GM12875 (cell line): ENCODE measurements at regions not wholly inside any gene's neighbourhood (a gene's known extent, or its start where the extent isn't known, plus 50 kb on each side); places are given as distances from the start of the nearest gene placed in this dataset.
"Not testable (repeated sequence)": the region's sequence is repeated elsewhere in the genome, so short reads cannot be mapped to it uniquely, and the experiment has no call there.

Source experiments
- H3K4me3 ChIP-seq: one replicate; pipeline ENCODE4 v1.5.1; 2011; ENCODE audit warnings: low read depth, low read length, control low read depth
- CTCF ChIP-seq: IDR thresholded peaks from 2 replicates; pipeline ENCODE4 v1.5.1; 2011; ENCODE audit warnings: low read depth, mild to moderate bottlenecking, control low read depth, inconsistent platforms, low read length, moderate library complexity, borderline replicate concordance; ENCODE audit not compliant: insufficient read depth

GRCh38 chr2:183881978-183882377, 716.4 kb upstream of the ZNF804A start:
- no peak for TF ChIP-seq CTCF
- H3K4me3 ChIP-seq = no peak overlapping the region

- H3K4me3 ChIP-seq = no peak overlapping the region
- no peak for TF ChIP-seq CTCF
These were observed 705.9 kb upstream of the ZNF804A start for GRCh38 chr2:183892315-183892941.

DNA sequence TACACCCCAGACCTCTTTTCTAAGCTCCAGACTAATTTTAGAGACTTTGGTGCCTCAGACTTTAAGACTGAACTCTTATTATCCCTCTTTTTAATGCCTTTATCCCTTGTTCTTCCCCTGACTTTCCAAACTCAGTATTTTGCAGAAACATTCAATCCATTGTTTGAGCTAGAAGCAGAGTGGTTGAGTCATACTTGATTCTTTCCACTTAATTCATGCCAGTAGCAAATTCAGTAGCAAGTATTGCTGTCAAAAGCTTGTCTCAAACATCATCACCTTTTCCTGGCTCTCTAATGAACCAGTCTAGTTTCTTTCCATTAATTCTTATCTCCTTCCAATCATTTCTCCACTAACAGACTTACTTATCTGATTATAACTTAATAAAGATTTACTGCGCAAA, 699.7 kb upstream of the ZNF804A start:
- no peak overlapping the region for H3K4me3 ChIP-seq
- TF ChIP-seq CTCF = no peak

GRCh38 chr2:183901931-183902330, 696.4 kb upstream of the ZNF804A start:
- TF ChIP-seq CTCF = no peak
- H3K4me3 ChIP-seq = no peak overlapping the region

- H3K4me3 ChIP-seq = no peak overlapping the region
- TF ChIP-seq CTCF = no peak
These were observed 695.3 kb upstream of the ZNF804A start for GRCh38 chr2:183903026-183903425.

GRCh38 chr2:183916041-183916440, 682.3 kb upstream of the ZNF804A start:
- not testable (repeated sequence) for H3K4me3 ChIP-seq

DNA sequence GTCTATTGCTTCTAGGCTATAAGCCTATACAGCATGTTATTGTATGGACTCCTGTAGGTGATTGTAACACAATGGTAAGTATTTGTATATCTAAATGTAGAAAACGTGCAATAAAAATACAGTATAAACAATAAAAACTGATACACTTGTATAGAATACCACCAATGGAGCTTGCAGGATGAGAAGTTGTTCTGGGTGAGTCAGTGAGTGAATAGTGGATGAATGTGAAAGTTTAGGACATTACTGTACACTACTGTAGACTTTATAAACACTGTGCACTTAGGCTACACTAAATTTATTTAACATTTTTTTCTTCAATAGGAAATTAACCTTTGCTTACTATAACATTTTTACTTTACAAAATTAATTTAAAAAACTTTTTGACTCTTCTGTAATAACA, 679.2 kb upstream of the ZNF804A start:
- H3K4me3 ChIP-seq = no peak overlapping the region
- no peak for TF ChIP-seq CTCF

- no peak overlapping the region for H3K4me3 ChIP-seq
- no peak for TF ChIP-seq CTCF
These were observed 678.4 kb upstream of the ZNF804A start for GRCh38 chr2:183919926-183920325.
